PC-3 (cell line): ENCODE measurements at regions not wholly inside any gene's neighbourhood (a gene's known extent, or its start where the extent isn't known, plus 50 kb on each side); places are given as distances from the start of the nearest gene placed in this dataset.
"Not testable (repeated sequence)": the region's sequence is repeated elsewhere in the genome, so short reads cannot be mapped to it uniquely, and the experiment has no call there.

Experiments
- EZH2 ChIP-seq: fragments of 300-600 bp; sonication (generic); IDR thresholded peaks from one replicate; pipeline ENCODE4 v1.6.1; 2017; ENCODE audit warnings: antibody characterized with exemption, mild to moderate bottlenecking, low read length; ENCODE audit not compliant: unreplicated experiment
- TF ChIP-seq, protein P1 (sequence below): fragments of 300-600 bp; sonication (generic); conservative IDR thresholded peaks from 2 replicates; pipeline ENCODE4 v1.5.1; 2017; ENCODE audit warnings: antibody characterized with exemption, low read depth, mild to moderate bottlenecking, low read length

- TF ChIP-seq, protein P1, sequence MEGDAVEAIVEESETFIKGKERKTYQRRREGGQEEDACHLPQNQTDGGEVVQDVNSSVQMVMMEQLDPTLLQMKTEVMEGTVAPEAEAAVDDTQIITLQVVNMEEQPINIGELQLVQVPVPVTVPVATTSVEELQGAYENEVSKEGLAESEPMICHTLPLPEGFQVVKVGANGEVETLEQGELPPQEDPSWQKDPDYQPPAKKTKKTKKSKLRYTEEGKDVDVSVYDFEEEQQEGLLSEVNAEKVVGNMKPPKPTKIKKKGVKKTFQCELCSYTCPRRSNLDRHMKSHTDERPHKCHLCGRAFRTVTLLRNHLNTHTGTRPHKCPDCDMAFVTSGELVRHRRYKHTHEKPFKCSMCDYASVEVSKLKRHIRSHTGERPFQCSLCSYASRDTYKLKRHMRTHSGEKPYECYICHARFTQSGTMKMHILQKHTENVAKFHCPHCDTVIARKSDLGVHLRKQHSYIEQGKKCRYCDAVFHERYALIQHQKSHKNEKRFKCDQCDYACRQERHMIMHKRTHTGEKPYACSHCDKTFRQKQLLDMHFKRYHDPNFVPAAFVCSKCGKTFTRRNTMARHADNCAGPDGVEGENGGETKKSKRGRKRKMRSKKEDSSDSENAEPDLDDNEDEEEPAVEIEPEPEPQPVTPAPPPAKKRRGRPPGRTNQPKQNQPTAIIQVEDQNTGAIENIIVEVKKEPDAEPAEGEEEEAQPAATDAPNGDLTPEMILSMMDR = not testable (repeated sequence)
- not testable (repeated sequence) for TF ChIP-seq EZH2
Measured at GRCh38 chr12:9407425-9407748, 199.2 kb upstream of the PZP start.
